Ovary (tissue), 3 donors: ENCODE measurements at regions not wholly inside any gene's neighbourhood (a gene's known extent, or its start where the extent isn't known, plus 50 kb on each side); places are given as distances from the start of the nearest gene placed in this dataset.

Experiments
- POLR2A ChIP-seq: fragments of 450-650 bp; IDR thresholded peaks from one replicate; pipeline ENCODE4 v1.6.1; 2017; ENCODE audit warnings: antibody characterized with exemption, mild to moderate bottlenecking, moderate library complexity
- TF ChIP-seq, protein P1 (sequence below), 3 donors: fragments of 450-650 bp in 2 of 3; fragments of 200-600 bp in 1 of 3; IDR thresholded peaks; one replicate each; pipeline versions ENCODE4 v1.5.1 to v1.8.0; 2016 to 2022; ENCODE audit warnings: antibody characterized with exemption in 3 of 3, mild to moderate bottlenecking in 1 of 3
- donor health status: DM: no; HTN: no; CAD: no.

DNA sequence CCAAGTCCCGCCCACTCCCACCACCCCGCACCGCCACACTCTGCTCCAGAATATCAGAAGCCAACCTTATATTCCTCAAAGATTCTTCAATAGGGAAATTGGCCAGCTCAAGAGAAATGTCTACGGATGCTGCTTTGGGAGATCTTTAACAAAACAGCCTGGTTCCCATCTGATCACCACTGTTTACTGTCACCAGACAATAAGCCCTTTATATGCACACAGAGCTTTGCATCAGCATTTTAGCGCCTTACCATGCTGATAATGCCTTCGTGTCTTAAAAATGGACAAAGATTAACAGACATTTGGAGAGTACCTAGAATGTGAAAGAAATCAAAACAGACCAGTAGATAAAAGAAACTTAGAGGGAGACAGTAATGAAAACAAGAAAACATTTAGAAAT, 141.7 kb upstream of the SYT6 start:
- TF ChIP-seq, protein P1, sequence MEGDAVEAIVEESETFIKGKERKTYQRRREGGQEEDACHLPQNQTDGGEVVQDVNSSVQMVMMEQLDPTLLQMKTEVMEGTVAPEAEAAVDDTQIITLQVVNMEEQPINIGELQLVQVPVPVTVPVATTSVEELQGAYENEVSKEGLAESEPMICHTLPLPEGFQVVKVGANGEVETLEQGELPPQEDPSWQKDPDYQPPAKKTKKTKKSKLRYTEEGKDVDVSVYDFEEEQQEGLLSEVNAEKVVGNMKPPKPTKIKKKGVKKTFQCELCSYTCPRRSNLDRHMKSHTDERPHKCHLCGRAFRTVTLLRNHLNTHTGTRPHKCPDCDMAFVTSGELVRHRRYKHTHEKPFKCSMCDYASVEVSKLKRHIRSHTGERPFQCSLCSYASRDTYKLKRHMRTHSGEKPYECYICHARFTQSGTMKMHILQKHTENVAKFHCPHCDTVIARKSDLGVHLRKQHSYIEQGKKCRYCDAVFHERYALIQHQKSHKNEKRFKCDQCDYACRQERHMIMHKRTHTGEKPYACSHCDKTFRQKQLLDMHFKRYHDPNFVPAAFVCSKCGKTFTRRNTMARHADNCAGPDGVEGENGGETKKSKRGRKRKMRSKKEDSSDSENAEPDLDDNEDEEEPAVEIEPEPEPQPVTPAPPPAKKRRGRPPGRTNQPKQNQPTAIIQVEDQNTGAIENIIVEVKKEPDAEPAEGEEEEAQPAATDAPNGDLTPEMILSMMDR (IDR thresholded peaks at IDR 0.05) = no peak
- no peak for TF ChIP-seq POLR2A
